Neural cell (in vitro differentiated cells): ENCODE measurements at regions not wholly inside any gene's neighbourhood (a gene's known extent, or its start where the extent isn't known, plus 50 kb on each side); places are given as distances from the start of the nearest gene placed in this dataset.

ENCODE experiments used
- H2AFZ ChIP-seq: fragments of 200-600, 300-800 bp; sonication (generic), shearing (Covaris generic); 2 replicates; pipeline ENCODE4 v1.6.0; 2014; ENCODE audit warnings: low read depth, mild to moderate bottlenecking, antibody characterized with exemption, low read length, moderate library complexity
- H3F3A ChIP-seq: fragments of 200-600 bp; shearing (Covaris generic); 2 replicates; pipeline ENCODE4 v1.6.1; 2016; ENCODE audit warnings: mild to moderate bottlenecking, moderate library complexity, mixed read lengths, antibody characterized with exemption, low read length; ENCODE audit not compliant: insufficient read depth, poor library complexity, severe bottlenecking
- H3K27ac ChIP-seq: fragments of 200-600, 300-800 bp; sonication (generic), shearing (Covaris generic); 2 replicates; pipeline ENCODE4 v1.5.1; 2014; ENCODE audit warnings: mild to moderate bottlenecking, low read length, moderate library complexity
- H3K27me3 ChIP-seq: fragments of 300-800, 200-600 bp; sonication (generic), shearing (Covaris generic); 2 replicates; pipeline ENCODE4 v1.6.0; 2014; ENCODE audit warnings: mild to moderate bottlenecking, low read depth, low read length, moderate library complexity; ENCODE audit not compliant: insufficient read depth
- H3K36me3 ChIP-seq: fragments of 300-800, 200-600 bp; sonication (generic), shearing (Covaris generic); 2 replicates; pipeline ENCODE4 v1.5.1; 2014; ENCODE audit warnings: mild to moderate bottlenecking, antibody characterized with exemption, low read length, moderate library complexity; ENCODE audit not compliant: insufficient read depth
- H3K4me2 ChIP-seq: fragments of 300-800, 200-600 bp; sonication (generic), shearing (Covaris generic); 2 replicates; pipeline ENCODE4 v1.6.0; 2014; ENCODE audit warnings: mild to moderate bottlenecking, low read length
- H3K4me3 ChIP-seq: fragments of 300-800, 200-600 bp; sonication (generic), shearing (Covaris generic); 2 replicates; pipeline ENCODE4 v1.5.1; 2014; ENCODE audit warnings: mild to moderate bottlenecking, low read length, moderate library complexity
- H3K79me2 ChIP-seq: fragments of 200-600 bp; shearing (Covaris generic); replicated peaks from 2 replicates; pipeline ENCODE4 v1.6.0; 2014; ENCODE audit warnings: mild to moderate bottlenecking, low read length, moderate library complexity; ENCODE audit not compliant: insufficient read depth
- H3K9ac ChIP-seq: fragments of 300-800, 200-600 bp; sonication (generic), shearing (Covaris generic); 2 replicates; pipeline ENCODE4 v1.6.1; 2016; ENCODE audit warnings: mild to moderate bottlenecking, low read length, mixed read lengths
- H3K9me2 ChIP-seq: fragments of 200-600 bp; shearing (Covaris generic); 2 replicates; pipeline ENCODE4 v1.6.1; 2016; ENCODE audit warnings: mild to moderate bottlenecking, low read length, mixed read lengths; ENCODE audit not compliant: insufficient read depth
- H3K9me3 ChIP-seq: fragments of 200-600, 300-800 bp; sonication (generic), shearing (Covaris generic); 2 replicates; pipeline ENCODE4 v1.6.1; 2016; ENCODE audit warnings: mild to moderate bottlenecking, mixed run types, low read length, moderate library complexity, mixed read lengths
- H4K20me1 ChIP-seq: fragments of 200-600 bp; shearing (Covaris generic); 2 replicates; pipeline ENCODE4 v1.6.1; 2016; ENCODE audit warnings: mild to moderate bottlenecking, mixed run types; ENCODE audit not compliant: insufficient read depth
- EP300 ChIP-seq: fragments of 450-650 bp; conservative IDR thresholded peaks from 2 replicates; pipeline ENCODE4 v1.6.1; 2014; ENCODE audit warnings: antibody characterized with exemption, mild to moderate bottlenecking, moderate library complexity; ENCODE audit not compliant: poor library complexity, severe bottlenecking
- EZH2 ChIP-seq: fragments of 200-600, 300-800 bp; shearing (Covaris generic), sonication (generic); IDR thresholded peaks from 2 replicates; pipeline ENCODE4 v1.6.1; 2014; ENCODE audit warnings: antibody characterized with exemption, low read length, borderline replicate concordance, mild to moderate bottlenecking; ENCODE audit not compliant: insufficient read depth, poor library complexity, severe bottlenecking
- MXI1 ChIP-seq: fragments of 450-650 bp; conservative IDR thresholded peaks from 2 replicates; pipeline ENCODE4 v1.6.1; 2014; ENCODE audit warnings: antibody characterized with exemption, mild to moderate bottlenecking; ENCODE audit not compliant: poor library complexity, severe bottlenecking
- POLR2AphosphoS5 ChIP-seq: IDR thresholded peaks from 2 replicates; pipeline ENCODE4 v1.6.1; 2012
- RAD21 ChIP-seq: fragments of 450-650 bp; conservative IDR thresholded peaks from 2 replicates; pipeline ENCODE4 v1.6.1; 2014; ENCODE audit warnings: antibody characterized with exemption, mild to moderate bottlenecking, moderate library complexity
- SMC3 ChIP-seq: fragments of 450-650 bp; conservative IDR thresholded peaks from 2 replicates; pipeline ENCODE4 v1.6.1; 2014; ENCODE audit warnings: antibody characterized with exemption, mild to moderate bottlenecking, moderate library complexity; ENCODE audit not compliant: poor library complexity
- TAF1 ChIP-seq: IDR thresholded peaks from 2 replicates; pipeline ENCODE4 v1.6.1; 2012; ENCODE audit warnings: low read depth
- TF ChIP-seq, protein P1 (sequence below): fragments of 450-650 bp; IDR thresholded peaks from 2 replicates; pipeline ENCODE4 v1.5.1; 2014; ENCODE audit warnings: antibody characterized with exemption, mild to moderate bottlenecking, moderate library complexity; ENCODE audit not compliant: poor library complexity, severe bottlenecking
- TF ChIP-seq, protein P2 (sequence below): IDR thresholded peaks from 2 replicates; pipeline ENCODE4 v1.6.1; 2012; ENCODE audit warnings: borderline replicate concordance

DNA sequence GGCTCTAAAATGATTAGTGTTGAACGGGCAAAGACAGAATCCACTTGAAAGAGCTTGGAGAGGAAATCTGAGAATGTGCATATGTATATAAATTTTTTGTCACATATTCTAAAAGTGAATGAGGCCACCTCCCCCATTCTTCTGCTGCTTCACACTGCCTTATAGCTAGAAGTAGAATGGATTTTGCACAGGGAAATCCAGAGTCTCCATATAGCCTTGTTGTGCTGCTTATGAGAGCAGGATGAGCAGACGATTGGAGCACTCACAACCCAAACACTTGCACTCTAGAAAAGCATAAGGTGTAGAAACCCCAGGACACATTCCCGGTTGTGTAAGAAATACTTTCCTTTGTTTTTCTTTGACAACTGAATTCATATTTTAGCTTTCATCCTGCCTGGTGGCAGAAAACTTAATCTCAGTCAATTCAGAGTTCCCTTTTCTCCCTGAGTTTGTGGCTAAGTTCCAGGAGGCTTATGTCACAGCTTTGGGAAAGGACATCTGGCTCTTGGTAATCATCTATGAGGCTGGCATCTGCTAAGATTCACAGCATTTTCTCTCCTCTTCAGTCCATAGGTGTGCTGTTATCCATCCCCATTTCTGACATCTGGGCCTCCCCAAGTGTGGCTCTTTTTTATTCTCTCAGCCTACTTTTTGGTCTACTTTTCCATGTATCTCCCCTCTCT, 188.4 kb upstream of the PFN2 start:
- Histone ChIP-seq H3K27ac (no peak overlapping the region), H3K36me3 (no peaks in the 10 kb centered on the region), H3K9me2 (no peaks in the 10 kb centered on the region)

DNA sequence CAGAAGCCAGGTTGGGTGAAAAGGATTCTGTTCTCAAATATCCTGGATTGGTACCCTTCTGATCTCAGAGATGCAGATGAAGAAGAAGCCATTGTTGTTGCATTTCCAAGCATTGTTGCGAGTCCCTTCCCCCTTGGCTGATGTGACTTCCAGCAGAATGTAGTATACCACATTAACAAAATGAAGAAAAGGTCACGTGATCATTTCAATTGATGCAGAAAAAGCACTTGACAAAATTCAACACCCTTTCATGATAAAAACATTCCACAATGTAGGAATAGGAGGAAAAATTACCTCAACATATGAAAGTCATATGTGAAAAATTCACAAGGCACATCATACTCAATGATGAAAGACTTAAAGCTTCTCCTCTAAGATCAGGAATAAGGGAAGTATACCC, 181.9 kb upstream of the PFN2 start:
- no peaks in the 10 kb centered on the region for H3K79me2 ChIP-seq
- H3K9me2 ChIP-seq, result no peaks in the 10 kb centered on the region
- H3K9ac ChIP-seq, result no peak overlapping the region
- no peaks in the 10 kb centered on the region for H3K27me3 ChIP-seq
- H3K4me3 ChIP-seq, result no peak overlapping the region
- H3K27ac ChIP-seq, result no peak overlapping the region
- no peaks in the 10 kb centered on the region for H3K9me3 ChIP-seq
- H2AFZ ChIP-seq, result no peak overlapping the region
- no peaks in the 10 kb centered on the region for H3K36me3 ChIP-seq
- no peaks in the 10 kb centered on the region for H3F3A ChIP-seq
- no peaks in the 10 kb centered on the region for H4K20me1 ChIP-seq
- H3K4me2 ChIP-seq, result no peak overlapping the region
- no peak for TF ChIP-seq RAD21
- TF ChIP-seq, protein P1, sequence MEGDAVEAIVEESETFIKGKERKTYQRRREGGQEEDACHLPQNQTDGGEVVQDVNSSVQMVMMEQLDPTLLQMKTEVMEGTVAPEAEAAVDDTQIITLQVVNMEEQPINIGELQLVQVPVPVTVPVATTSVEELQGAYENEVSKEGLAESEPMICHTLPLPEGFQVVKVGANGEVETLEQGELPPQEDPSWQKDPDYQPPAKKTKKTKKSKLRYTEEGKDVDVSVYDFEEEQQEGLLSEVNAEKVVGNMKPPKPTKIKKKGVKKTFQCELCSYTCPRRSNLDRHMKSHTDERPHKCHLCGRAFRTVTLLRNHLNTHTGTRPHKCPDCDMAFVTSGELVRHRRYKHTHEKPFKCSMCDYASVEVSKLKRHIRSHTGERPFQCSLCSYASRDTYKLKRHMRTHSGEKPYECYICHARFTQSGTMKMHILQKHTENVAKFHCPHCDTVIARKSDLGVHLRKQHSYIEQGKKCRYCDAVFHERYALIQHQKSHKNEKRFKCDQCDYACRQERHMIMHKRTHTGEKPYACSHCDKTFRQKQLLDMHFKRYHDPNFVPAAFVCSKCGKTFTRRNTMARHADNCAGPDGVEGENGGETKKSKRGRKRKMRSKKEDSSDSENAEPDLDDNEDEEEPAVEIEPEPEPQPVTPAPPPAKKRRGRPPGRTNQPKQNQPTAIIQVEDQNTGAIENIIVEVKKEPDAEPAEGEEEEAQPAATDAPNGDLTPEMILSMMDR, result no peak
- TF ChIP-seq, protein P2, sequence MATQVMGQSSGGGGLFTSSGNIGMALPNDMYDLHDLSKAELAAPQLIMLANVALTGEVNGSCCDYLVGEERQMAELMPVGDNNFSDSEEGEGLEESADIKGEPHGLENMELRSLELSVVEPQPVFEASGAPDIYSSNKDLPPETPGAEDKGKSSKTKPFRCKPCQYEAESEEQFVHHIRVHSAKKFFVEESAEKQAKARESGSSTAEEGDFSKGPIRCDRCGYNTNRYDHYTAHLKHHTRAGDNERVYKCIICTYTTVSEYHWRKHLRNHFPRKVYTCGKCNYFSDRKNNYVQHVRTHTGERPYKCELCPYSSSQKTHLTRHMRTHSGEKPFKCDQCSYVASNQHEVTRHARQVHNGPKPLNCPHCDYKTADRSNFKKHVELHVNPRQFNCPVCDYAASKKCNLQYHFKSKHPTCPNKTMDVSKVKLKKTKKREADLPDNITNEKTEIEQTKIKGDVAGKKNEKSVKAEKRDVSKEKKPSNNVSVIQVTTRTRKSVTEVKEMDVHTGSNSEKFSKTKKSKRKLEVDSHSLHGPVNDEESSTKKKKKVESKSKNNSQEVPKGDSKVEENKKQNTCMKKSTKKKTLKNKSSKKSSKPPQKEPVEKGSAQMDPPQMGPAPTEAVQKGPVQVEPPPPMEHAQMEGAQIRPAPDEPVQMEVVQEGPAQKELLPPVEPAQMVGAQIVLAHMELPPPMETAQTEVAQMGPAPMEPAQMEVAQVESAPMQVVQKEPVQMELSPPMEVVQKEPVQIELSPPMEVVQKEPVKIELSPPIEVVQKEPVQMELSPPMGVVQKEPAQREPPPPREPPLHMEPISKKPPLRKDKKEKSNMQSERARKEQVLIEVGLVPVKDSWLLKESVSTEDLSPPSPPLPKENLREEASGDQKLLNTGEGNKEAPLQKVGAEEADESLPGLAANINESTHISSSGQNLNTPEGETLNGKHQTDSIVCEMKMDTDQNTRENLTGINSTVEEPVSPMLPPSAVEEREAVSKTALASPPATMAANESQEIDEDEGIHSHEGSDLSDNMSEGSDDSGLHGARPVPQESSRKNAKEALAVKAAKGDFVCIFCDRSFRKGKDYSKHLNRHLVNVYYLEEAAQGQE, result no peak
- TF ChIP-seq EP300, result no peak
- TF ChIP-seq TAF1, result no peak
- no peak for TF ChIP-seq EZH2
- TF ChIP-seq POLR2AphosphoS5, result no peak
- no peak for TF ChIP-seq SMC3
- no peak for TF ChIP-seq MXI1

More for the DNA sequence above, 188.4 kb upstream of the PFN2 start:
- Histone ChIP-seq H3K79me2 (no peaks in the 10 kb centered on the region), H3F3A (no peaks in the 10 kb centered on the region), H3K9me3 (no peaks in the 10 kb centered on the region), H3K4me3 (no peak overlapping the region), H4K20me1 (no peaks in the 10 kb centered on the region), H3K4me2 (no peak overlapping the region), H2AFZ (no peak overlapping the region), H3K9ac (no peak overlapping the region), H3K27me3 (no peaks in the 10 kb centered on the region)
- TF ChIP-seq, protein P1, result no peak
- TF ChIP-seq EZH2, result no peak
- no peak for TF ChIP-seq SMC3
